Testis (tissue), 2 donors: ENCODE measurements at regions not wholly inside any gene's neighbourhood (a gene's known extent, or its start where the extent isn't known, plus 50 kb on each side); places are given as distances from the start of the nearest gene placed in this dataset.

Experiments
- DNase-seq: peaks from one replicate; pipeline ENCODE4 v3.0.0-alpha.2; 2019
- H3K27ac ChIP-seq, 2 donors: fragments of 200-600 bp; sonication (generic); one replicate each; pipeline ENCODE4 v1.5.1; 2019
- H3K27me3 ChIP-seq: fragments of 200-600 bp; sonication (generic); one replicate; pipeline ENCODE4 v1.5.1; 2019
- H3K36me3 ChIP-seq: fragments of 200-600 bp; sonication (generic); one replicate; pipeline ENCODE4 v1.5.1; 2017; ENCODE audit warnings: low read depth; ENCODE audit errors: missing control alignments
- H3K4me1 ChIP-seq: fragments of 200-600 bp; sonication (generic); one replicate; pipeline ENCODE4 v1.5.1; 2019
- H3K4me3 ChIP-seq, 2 donors: fragments of 200-600 bp; sonication (generic); one replicate each; pipeline ENCODE4 v1.5.1; 2017 to 2019
- H3K9me3 ChIP-seq: fragments of 200-600 bp; sonication (generic); one replicate; pipeline ENCODE4 v1.5.1; 2017
- CTCF ChIP-seq, 3 experiments: fragments of 450-650 bp in 2 of 3; fragments of 200-600 bp in 1 of 3; sonication (generic) in 1 of 3; IDR thresholded peaks; one replicate each; pipeline ENCODE4 v1.5.1; 2016 to 2019; ENCODE audit warnings: antibody characterized with exemption in 3 of 3, mild to moderate bottlenecking in 2 of 3, moderate library complexity in 1 of 3
- POLR2A ChIP-seq: fragments of 450-650 bp; IDR thresholded peaks from one replicate; pipeline ENCODE4 v1.6.1; 2017; ENCODE audit warnings: antibody characterized with exemption, mild to moderate bottlenecking, moderate library complexity
- WGBS, 2 donors: methylation state at CpG; one replicate each; pipeline ENCODE4 v1.1.5; 2018; 5-methylcytosine and 5-hydroxymethylcytosine counted together
- intact Hi-C: fragments of 100-400 bp; cut with DNase I; formaldehyde crosslinking; loops from one replicate; pipeline ENCODE4 v1.15.1; 2023; ENCODE audit warnings: low total_unique reads

DNA sequence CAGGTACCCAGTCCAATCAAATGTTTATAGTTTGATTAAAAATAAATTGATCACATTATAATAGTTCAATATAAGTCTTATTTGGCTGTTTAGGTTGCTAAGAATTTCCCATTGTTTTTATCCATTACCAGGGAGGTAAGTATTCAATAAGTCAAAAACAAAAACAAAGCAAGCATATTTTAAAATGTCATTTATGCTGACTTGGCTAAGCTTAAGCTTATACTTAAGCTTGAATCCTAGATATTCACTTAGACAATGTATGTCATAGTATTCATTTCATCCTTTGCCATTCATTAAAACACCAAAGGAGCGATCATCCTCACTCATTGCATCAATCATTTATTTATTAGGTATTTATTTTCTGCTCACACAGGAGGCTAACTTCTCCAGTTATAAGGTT lies 144.9 kb downstream of the PRL start:
- Histone ChIP-seq H3K4me1 (peaks cover 23% of the 10 kb centered on the region), H3K27ac (no peak overlapping the region), H3K4me3 (no peak overlapping the region), H3K9me3 (no peaks in the 10 kb centered on the region), H3K27me3 (no peaks in the 10 kb centered on the region), H3K36me3 (no peaks in the 10 kb centered on the region)
- DNase-seq = no peak
- 93 to 96% methylated on average over 1 of the region's 1 CpG for WGBS, 2 donors
- intact Hi-C loops = no loop called here
- TF ChIP-seq CTCF (IDR thresholded peaks at IDR 0.05) (no peak), POLR2A (no peak)

DNA sequence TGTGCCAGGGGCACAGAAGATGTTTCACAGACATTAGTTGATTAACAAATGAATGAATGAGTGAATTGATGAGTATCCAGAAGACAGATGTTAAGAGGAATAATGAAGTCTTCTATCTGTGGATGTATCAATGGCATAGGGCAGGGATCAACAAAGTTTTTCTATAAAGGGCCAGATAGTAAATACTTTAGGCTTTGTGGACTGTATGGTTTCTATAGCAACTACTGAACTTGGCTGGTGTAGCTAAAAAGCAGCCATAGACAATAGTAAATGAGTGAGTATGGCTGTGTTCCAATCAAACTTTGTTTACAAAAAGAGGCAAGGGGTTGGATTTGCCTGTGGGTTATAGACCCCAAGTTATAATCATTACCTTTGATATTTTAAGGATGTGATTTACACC lies 144.0 kb downstream of the PRL start:
- Histone ChIP-seq H3K27ac (no peak overlapping the region), H3K36me3 (no peaks in the 10 kb centered on the region), H3K4me3 (no peak overlapping the region), H3K4me1 (peaks cover 22% of the 10 kb centered on the region), H3K27me3 (no peaks in the 10 kb centered on the region), H3K9me3 (no peaks in the 10 kb centered on the region)
- TF ChIP-seq POLR2A (no peak), CTCF (IDR thresholded peaks at IDR 0.05) (no peak)
- DNase-seq = no peak
- intact Hi-C loops = no loop called here

DNA sequence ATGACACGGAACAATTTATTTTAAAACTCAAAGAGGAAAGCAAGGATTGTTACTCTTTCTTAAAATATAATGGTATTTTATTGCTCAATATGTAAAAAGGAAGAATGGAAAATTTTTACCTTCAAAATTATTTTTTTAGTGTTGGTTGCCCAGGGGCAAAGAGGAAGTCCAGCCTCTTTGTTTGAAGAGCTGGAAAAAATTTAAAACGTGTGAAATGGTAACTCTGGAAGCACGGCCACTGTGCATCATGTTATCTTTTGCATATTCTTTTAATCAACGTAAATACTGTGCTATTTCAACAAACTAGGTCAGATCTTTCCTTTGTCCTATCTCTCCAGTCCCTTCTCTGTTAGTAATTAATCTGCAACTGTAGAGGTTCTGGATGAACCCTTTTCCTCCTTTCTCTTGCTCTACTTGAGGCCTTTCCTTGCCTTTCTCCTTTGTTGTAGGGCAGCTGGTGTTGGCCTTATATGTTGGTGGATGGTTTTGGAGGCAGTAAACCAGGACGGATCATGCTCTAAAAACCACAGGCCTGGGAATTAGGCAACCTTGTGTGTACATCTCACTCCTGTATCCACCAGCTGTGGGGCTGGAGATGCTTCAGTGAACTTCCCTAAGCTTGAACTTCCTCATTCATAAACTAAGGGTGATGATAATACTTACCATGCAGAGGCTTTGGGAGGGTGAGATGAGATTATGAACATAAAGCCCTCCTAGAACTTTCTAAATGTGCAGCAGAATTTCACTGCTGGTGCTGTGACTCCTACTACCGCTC lies 143.3 kb downstream of the PRL start:
- WGBS, 2 donors = 72 to 73% methylated on average over 6 of the region's 6 CpGs
- Histone ChIP-seq H3K36me3 (no peaks in the 10 kb centered on the region), H3K27me3 (no peaks in the 10 kb centered on the region), H3K9me3 (no peaks in the 10 kb centered on the region), H3K4me1 (peaks cover 15% of the 10 kb centered on the region), H3K4me3 (no peak overlapping the region), H3K27ac (no peak overlapping the region)
- intact Hi-C loops = no loop called here
- no peak for DNase-seq
- TF ChIP-seq POLR2A = no peak
- TF ChIP-seq CTCF (IDR thresholded peaks at IDR 0.05) = no peak

DNA sequence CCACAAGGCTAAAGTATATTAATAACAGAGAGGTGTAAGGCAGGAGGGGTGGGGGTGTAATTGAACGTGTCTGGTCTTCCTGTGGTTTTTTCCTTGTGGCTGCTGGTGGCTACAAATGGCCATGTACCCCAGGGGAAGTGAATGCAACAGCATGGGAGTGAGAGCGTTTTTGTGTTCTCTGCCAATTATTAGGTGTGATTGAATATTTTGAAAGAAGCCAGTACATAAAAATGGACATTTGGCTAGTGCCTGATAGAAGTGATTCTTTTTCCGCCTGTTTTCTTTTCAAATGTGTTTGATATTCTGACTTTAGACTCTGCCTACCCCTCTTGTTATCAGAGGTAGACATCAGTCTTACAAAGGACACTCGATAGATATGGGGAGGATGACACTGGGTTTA lies 141.3 kb downstream of the PRL start:
- H3K4me1 ChIP-seq = no peaks in the 10 kb centered on the region
- H3K9me3 ChIP-seq = no peaks in the 10 kb centered on the region
- no peak for TF ChIP-seq POLR2A
- no peak for TF ChIP-seq CTCF (IDR thresholded peaks at IDR 0.05)
- H3K27ac ChIP-seq = no peak overlapping the region
- no peaks in the 10 kb centered on the region for H3K36me3 ChIP-seq
- intact Hi-C loops = no loop called here
- H3K4me3 ChIP-seq = no peak overlapping the region
- WGBS, 2 donors = 89 to 91% methylated on average over 4 of the region's 4 CpGs
- no peak for DNase-seq
- H3K27me3 ChIP-seq = no peaks in the 10 kb centered on the region

DNA sequence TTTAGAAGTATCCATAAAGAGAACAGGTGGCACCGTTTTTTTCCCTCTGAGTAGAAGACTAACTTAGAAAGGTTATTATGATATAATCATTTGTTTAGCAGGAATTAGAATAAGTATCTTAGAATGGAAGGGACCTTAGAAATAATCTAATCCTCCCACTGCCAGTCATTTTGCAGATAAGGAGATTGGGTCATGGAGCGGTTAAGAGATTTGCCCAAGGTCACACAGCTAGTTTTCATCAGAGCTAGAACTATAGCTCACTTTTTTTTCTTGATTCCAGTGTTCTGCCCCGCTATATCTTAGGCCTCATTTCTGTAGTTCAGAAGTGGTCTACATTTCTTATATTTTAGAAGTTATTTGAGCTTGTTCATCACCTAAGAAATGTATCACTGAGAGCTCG lies 139.6 kb downstream of the PRL start:
- 84 to 86% methylated on average over 4 of the region's 4 CpGs for WGBS, 2 donors
- intact Hi-C loops = no loop called here
- Histone ChIP-seq H3K36me3 (no peaks in the 10 kb centered on the region), H3K4me3 (no peak overlapping the region), H3K27ac (no peak overlapping the region), H3K27me3 (no peaks in the 10 kb centered on the region), H3K4me1 (no peaks in the 10 kb centered on the region), H3K9me3 (no peaks in the 10 kb centered on the region)
- TF ChIP-seq POLR2A (no peak), CTCF (IDR thresholded peaks at IDR 0.05) (no peak)
- no peak for DNase-seq
